D721Med (cell line): ENCODE measurements at regions not wholly inside any gene's neighbourhood (a gene's known extent, or its start where the extent isn't known, plus 50 kb on each side); places are given as distances from the start of the nearest gene placed in this dataset.

ENCODE experiments used
- DNase-seq: peaks from one replicate; pipeline ENCODE4 v3.0.0; 2011; ENCODE audit warnings: low spot score; ENCODE audit not compliant: insufficient read length
- FAIRE-seq: peaks from 2 replicates; lab custom pipeline; 2011; peaks lifted over from hg19 to GRCh38; lab: Jason Lieb, UNC
- CTCF ChIP-seq: IDR thresholded peaks from 2 replicates; pipeline ENCODE4 v1.5.1; 2012; ENCODE audit warnings: mild to moderate bottlenecking, control low read depth; ENCODE audit not compliant: insufficient read depth; ENCODE audit errors: missing control alignments

GRCh38 chr15:36363335-36363734 lies 216.1 kb upstream of the CDIN1 start:
- FAIRE-seq (no peak), DNase-seq (no peak)
- TF ChIP-seq CTCF, result no peak

- DNase-seq, result no peak
- TF ChIP-seq CTCF, result no peak
- FAIRE-seq, result no peak
Observed at GRCh38 chr15:36364377-36364776, 215.0 kb upstream of the CDIN1 start.

GRCh38 chr15:36365963-36366362 lies 213.5 kb upstream of the CDIN1 start:
- no peak for FAIRE-seq
- no peak for DNase-seq
- no peak for TF ChIP-seq CTCF

GRCh38 chr15:36370051-36370730 lies 209.2 kb upstream of the CDIN1 start:
- TF ChIP-seq CTCF, result no peak

GRCh38 chr15:36370731-36371112 lies 208.7 kb upstream of the CDIN1 start:
- DNase-seq, result no peak
- FAIRE-seq, result no peak
- TF ChIP-seq CTCF, result no peak

More at GRCh38 chr15:36370051-36370730, 209.2 kb upstream of the CDIN1 start:
- FAIRE-seq, result no peak
- no peak for DNase-seq

- no peak for TF ChIP-seq CTCF
- DNase-seq (no peak), FAIRE-seq (no peak)
Observed at GRCh38 chr15:36371509-36371908, 207.9 kb upstream of the CDIN1 start.

- FAIRE-seq (no peak), DNase-seq (no peak)
- no peak for TF ChIP-seq CTCF
Observed at GRCh38 chr15:36372968-36373367, 206.5 kb upstream of the CDIN1 start.
